IMR-90 (cell line): ENCODE measurements at regions not wholly inside any gene's neighbourhood (a gene's known extent, or its start where the extent isn't known, plus 50 kb on each side); places are given as distances from the start of the nearest gene placed in this dataset.

Experiments
- ATAC-seq: fragments of 200-7000 bp; cut with Tn5 transposase; 2 replicates; pipeline ENCODE4 v1.9.1; 2020; ENCODE audit warnings: low read depth, mild to moderate bottlenecking, moderate library complexity
- BruUV-seq: library from RNA; stranded (reverse); fragments of 400-500 nt; replicated peaks from 2 replicates; lab custom pipeline; 2021; lab: Mats Ljungman, UMichigan
- CTCF ChIA-PET: fragments of 300-600 bp; formaldehyde crosslinking; extraction: SDS; loops from one replicate; lab custom pipeline; 2021; ENCODE audit warnings: antibody characterized with exemption; lab: Yijun Ruan, JAX
- POLR2A ChIA-PET: fragments of 300-600 bp; sonication (Branson Sonifier 250); formaldehyde crosslinking; loops from one replicate; lab custom pipeline; 2022; ENCODE audit warnings: antibody characterized with exemption; ENCODE audit not compliant: unreplicated experiment; lab: Charles Lee
- DNase-seq: peaks from one replicate; pipeline ENCODE4 v3.0.0; 2013
- H2AFZ ChIP-seq: replicated peaks from 2 replicates; pipeline ENCODE3; 2013; ENCODE audit warnings: low read length, mild to moderate bottlenecking; ENCODE audit not compliant: poor library complexity
- H2AK5ac ChIP-seq: 2 replicates; pipeline ENCODE4 v1.6.1; 2013; ENCODE audit warnings: low read depth, low read length, inconsistent platforms
- H2AK9ac ChIP-seq: replicated peaks from 2 replicates; pipeline ENCODE3; 2013; ENCODE audit warnings: mild to moderate bottlenecking, low read depth, low read length, moderate library complexity; ENCODE audit not compliant: poor library complexity
- H2BK120ac ChIP-seq: 2 replicates; pipeline ENCODE4 v1.6.1; 2013; ENCODE audit warnings: low read depth, low read length, inconsistent platforms
- H2BK15ac ChIP-seq: 3 replicates; pipeline ENCODE4 v1.6.1; 2013; ENCODE audit warnings: low read depth, low read length, inconsistent platforms
- H2BK20ac ChIP-seq: 2 replicates; pipeline ENCODE4 v1.6.1; 2013; ENCODE audit warnings: low read depth, mild to moderate bottlenecking, inconsistent platforms, low read length, moderate library complexity
- H2BK5ac ChIP-seq: 2 replicates; pipeline ENCODE4 v1.6.1; 2013; ENCODE audit warnings: mild to moderate bottlenecking, low read depth, low read length, inconsistent platforms; ENCODE audit not compliant: poor library complexity, severe bottlenecking
- H3K14ac ChIP-seq: replicated peaks from 2 replicates; pipeline ENCODE4 v1.6.1; 2013; ENCODE audit warnings: low read depth, low read length, inconsistent platforms
- H3K18ac ChIP-seq: 2 replicates; pipeline ENCODE4 v1.6.1; 2013; ENCODE audit warnings: low read depth, low read length, control low read depth
- H3K23ac ChIP-seq: 2 replicates; pipeline ENCODE4 v1.6.1; 2013; ENCODE audit warnings: low read depth, low read length, inconsistent platforms
- H3K27ac ChIP-seq: 2 replicates; pipeline ENCODE4 v1.5.1; 2013; ENCODE audit warnings: mild to moderate bottlenecking, control low read depth, low read length; ENCODE audit not compliant: insufficient read depth
- H3K27me3 ChIP-seq: 2 replicates; pipeline ENCODE4 v1.6.1; 2013; ENCODE audit warnings: low read length; ENCODE audit not compliant: control insufficient read depth, insufficient read depth
- H3K36me3 ChIP-seq: 2 replicates; pipeline ENCODE4 v1.6.1; 2013; ENCODE audit warnings: low read length, mixed read lengths; ENCODE audit not compliant: control insufficient read depth, insufficient read depth
- H3K4ac ChIP-seq: 2 replicates; pipeline ENCODE4 v1.6.1; 2013; ENCODE audit warnings: low read depth, low read length, inconsistent platforms
- H3K4me1 ChIP-seq: 2 replicates; pipeline ENCODE4 v1.6.1; 2013; ENCODE audit warnings: low read length, mixed read lengths; ENCODE audit not compliant: control insufficient read depth, insufficient read depth
- H3K4me2 ChIP-seq: 2 replicates; pipeline ENCODE4 v1.6.1; 2013; ENCODE audit warnings: low read depth, mild to moderate bottlenecking, control low read depth, low read length, moderate library complexity
- H3K4me3 ChIP-seq: 2 replicates; pipeline ENCODE4 v1.5.1; 2013; ENCODE audit warnings: low read depth, mild to moderate bottlenecking, control low read depth, low read length, moderate library complexity; ENCODE audit not compliant: insufficient read depth
- H3K56ac ChIP-seq: 2 replicates; pipeline ENCODE4 v1.6.1; 2013; ENCODE audit warnings: low read length, inconsistent platforms; ENCODE audit not compliant: insufficient read depth; ENCODE audit errors: extremely low read depth
- H3K79me1 ChIP-seq, 2 experiments: 2 replicates each; pipeline ENCODE4 v1.6.1; 2013; ENCODE audit warnings: low read length in 2 of 2, inconsistent platforms in 1 of 2, low read depth in 1 of 2
- H3K9ac ChIP-seq: 2 replicates; pipeline ENCODE4 v1.6.1; 2013; ENCODE audit warnings: low read depth, low read length, control low read depth
- H3K9me1 ChIP-seq: 2 replicates; pipeline ENCODE4 v1.6.1; 2013; ENCODE audit warnings: low read length, inconsistent platforms; ENCODE audit not compliant: insufficient read depth
- H3K9me3 ChIP-seq: 2 replicates; pipeline ENCODE4 v1.6.1; 2013; ENCODE audit warnings: low read length; ENCODE audit not compliant: control insufficient read depth, insufficient read depth
- H4K20me1 ChIP-seq: 2 replicates; pipeline ENCODE4 v1.6.1; 2013; ENCODE audit warnings: low read length, inconsistent platforms; ENCODE audit not compliant: insufficient read depth
- H4K5ac ChIP-seq: 2 replicates; pipeline ENCODE4 v1.6.1; 2013; ENCODE audit warnings: mild to moderate bottlenecking, low read depth, low read length, control low read depth
- H4K8ac ChIP-seq, 2 experiments: 2 replicates each; pipeline ENCODE4 v1.6.1; 2013; ENCODE audit warnings: low read depth in 2 of 2, low read length in 2 of 2, control low read depth in 1 of 2, inconsistent platforms in 1 of 2
- H4K91ac ChIP-seq: 2 replicates; pipeline ENCODE4 v1.6.1; 2013; ENCODE audit warnings: low read depth, low read length, inconsistent platforms; ENCODE audit not compliant: insufficient read depth
- BHLHE40 ChIP-seq: fragments of 150-350 bp; IDR thresholded peaks from 2 replicates; pipeline ENCODE4 v1.6.1; 2016; ENCODE audit warnings: mild to moderate bottlenecking, low read depth, low read length
- CEBPB ChIP-seq: IDR thresholded peaks from 2 replicates; pipeline ENCODE4 v1.6.1; 2012; ENCODE audit warnings: low read depth, low read length, improper control_type of control experiment
- MAFK ChIP-seq: IDR thresholded peaks from 2 replicates; pipeline ENCODE4 v1.6.1; 2012; ENCODE audit warnings: low read depth, low read length, improper control_type of control experiment
- MAZ ChIP-seq: IDR thresholded peaks from 2 replicates; pipeline ENCODE4 v1.6.1; 2012; ENCODE audit warnings: low read depth, mild to moderate bottlenecking, low read length, improper control_type of control experiment, moderate library complexity, borderline replicate concordance
- MXI1 ChIP-seq: IDR thresholded peaks from 2 replicates; pipeline ENCODE4 v1.6.1; 2012; ENCODE audit warnings: low read depth, mild to moderate bottlenecking, low read length, moderate library complexity, borderline replicate concordance
- NFE2L2 ChIP-seq: fragments of 150-350 bp; IDR thresholded peaks from 2 replicates; pipeline ENCODE4 v1.6.1; 2016; ENCODE audit warnings: low read depth, mild to moderate bottlenecking, low read length
- POLR2A ChIP-seq: IDR thresholded peaks from 2 replicates; pipeline ENCODE4 v1.6.1; 2012; ENCODE audit warnings: mild to moderate bottlenecking, low read depth, low read length
- RFX5 ChIP-seq: IDR thresholded peaks from 2 replicates; pipeline ENCODE4 v1.8.0; 2012; ENCODE audit warnings: low read depth, mild to moderate bottlenecking, low read length, moderate library complexity
- WGBS, 2 experiments: methylation state at CpG; one replicate each; pipeline versions ENCODE4 v1.1.5 to v1.1.7; 2013; ENCODE audit warnings: missing lambda C conversion rate in 2 of 2; ENCODE audit not compliant: insufficient read length in 1 of 2; ENCODE audit errors: extremely low coverage in 2 of 2; 5-methylcytosine and 5-hydroxymethylcytosine counted together
- dilution Hi-C: fragments of 300-500 bp; cut with HindIII; formaldehyde crosslinking; loops from one replicate; pipeline ENCODE4 v1.14.3; 2018; ENCODE audit warnings: low sequenced_read_pairs; ENCODE audit not compliant: unreplicated experiment
- in situ Hi-C: fragments of 300-500 bp; cut with MboI; formaldehyde crosslinking; loops from 3 replicates; pipeline ENCODE4 v1.14.3; 2019; ENCODE audit warnings: low sequenced_read_pairs, inconsistent platforms, mixed read lengths
- intact Hi-C: fragments of 100-400 bp; cut with micrococcal nuclease; formaldehyde crosslinking; loops from 2 replicates; pipeline ENCODE4 v1.10.0; 2022
- TF ChIP-seq, protein P1 (sequence below): fragments of 150-350 bp; IDR thresholded peaks from 2 replicates; pipeline ENCODE4 v1.6.1; 2017; ENCODE audit warnings: mild to moderate bottlenecking, antibody characterized with exemption, low read length, low read depth
- TF ChIP-seq, protein P2 (sequence below): conservative IDR thresholded peaks from 2 replicates; pipeline ENCODE4 v1.5.1; 2012; ENCODE audit warnings: mild to moderate bottlenecking, low read depth, low read length, improper control_type of control experiment
- TF ChIP-seq, protein P3 (sequence below): fragments of 150-350 bp; IDR thresholded peaks from 2 replicates; pipeline ENCODE4 v1.6.1; 2016; ENCODE audit warnings: low read depth, mild to moderate bottlenecking, low read length, moderate library complexity, borderline replicate concordance

DNA sequence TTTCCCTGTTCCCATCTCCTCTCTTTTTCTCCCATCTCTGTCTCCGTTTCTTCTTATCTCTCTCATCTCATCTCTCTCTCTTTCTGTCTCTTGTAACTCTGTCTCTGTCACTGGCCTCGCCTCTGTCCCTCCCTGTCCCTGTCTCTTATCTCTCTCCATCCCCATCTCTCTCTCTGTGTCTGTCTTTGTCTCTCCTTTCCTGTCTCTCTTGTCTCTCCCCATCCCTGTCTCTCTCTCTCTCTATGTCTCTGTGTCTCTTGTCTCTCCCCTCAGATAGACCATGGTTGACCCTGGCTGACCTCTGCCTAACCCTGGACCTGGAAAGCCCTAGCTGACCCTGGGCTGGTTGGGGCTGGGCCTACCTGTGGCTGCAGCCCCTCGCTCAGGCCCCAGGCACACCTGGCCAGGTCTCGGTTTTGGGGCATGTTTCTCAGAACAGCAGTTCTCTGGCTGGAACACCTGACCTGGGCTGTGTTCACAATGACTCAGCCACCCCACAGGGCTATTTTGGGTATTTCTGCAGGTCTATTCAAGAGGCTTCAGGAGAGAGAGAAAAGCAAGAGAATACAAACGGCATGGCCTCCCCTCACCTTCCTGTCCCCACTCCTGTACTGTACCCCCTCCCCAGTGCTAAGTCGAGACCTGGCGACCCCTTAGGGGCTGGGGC, 174.4 kb downstream of the TMEM121 start:
- CTCF ChIA-PET: no interaction called here
- Histone ChIP-seq H2AK5ac (no peak overlapping the region), H2BK5ac (no peak overlapping the region), H3K4me2 (no peak overlapping the region), H2BK20ac (no peak overlapping the region), H3K23ac (no peak overlapping the region), H3K18ac (no peak overlapping the region), H2AK9ac (no peak overlapping the region), H4K91ac (no peak overlapping the region), H3K4me1 (no peaks in the 10 kb centered on the region), H3K14ac (no peak overlapping the region), H3K36me3 (no peaks in the 10 kb centered on the region), H3K4me3 (no peak overlapping the region), H4K8ac (no peak overlapping the region), H3K4ac (no peak overlapping the region), H2BK120ac (no peak overlapping the region), H3K79me1 (no peaks in the 10 kb centered on the region), H2AFZ (no peak overlapping the region), H3K9ac (no peak overlapping the region), H4K5ac (no peak overlapping the region), H3K27ac (no peak overlapping the region), H2BK15ac (no peak overlapping the region), H4K20me1 (no peaks in the 10 kb centered on the region), H3K27me3 (no peaks in the 10 kb centered on the region), H3K9me1 (no peaks in the 10 kb centered on the region), H3K56ac (no peak overlapping the region), H3K9me3 (peaks cover 13% of the 10 kb centered on the region)
- 20% methylated on average over 2 of the region's 7 CpGs; no CpG with 5 or more reads in 1 of the 2 experiments for WGBS, 2 experiments
- no TSS peak for BruUV-seq
- ATAC-seq (no peak), DNase-seq (no peak)
- TF ChIP-seq POLR2A: no peak
- TF ChIP-seq, protein P1, sequence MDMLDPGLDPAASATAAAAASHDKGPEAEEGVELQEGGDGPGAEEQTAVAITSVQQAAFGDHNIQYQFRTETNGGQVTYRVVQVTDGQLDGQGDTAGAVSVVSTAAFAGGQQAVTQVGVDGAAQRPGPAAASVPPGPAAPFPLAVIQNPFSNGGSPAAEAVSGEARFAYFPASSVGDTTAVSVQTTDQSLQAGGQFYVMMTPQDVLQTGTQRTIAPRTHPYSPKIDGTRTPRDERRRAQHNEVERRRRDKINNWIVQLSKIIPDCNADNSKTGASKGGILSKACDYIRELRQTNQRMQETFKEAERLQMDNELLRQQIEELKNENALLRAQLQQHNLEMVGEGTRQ: no peak
- no peak for TF ChIP-seq MXI1
- no peak for TF ChIP-seq NFE2L2
- no peak for TF ChIP-seq RFX5
- no peak for TF ChIP-seq MAFK
- no peak for TF ChIP-seq CEBPB
- no peak for TF ChIP-seq BHLHE40
- TF ChIP-seq MAZ: no peak
- TF ChIP-seq, protein P2, sequence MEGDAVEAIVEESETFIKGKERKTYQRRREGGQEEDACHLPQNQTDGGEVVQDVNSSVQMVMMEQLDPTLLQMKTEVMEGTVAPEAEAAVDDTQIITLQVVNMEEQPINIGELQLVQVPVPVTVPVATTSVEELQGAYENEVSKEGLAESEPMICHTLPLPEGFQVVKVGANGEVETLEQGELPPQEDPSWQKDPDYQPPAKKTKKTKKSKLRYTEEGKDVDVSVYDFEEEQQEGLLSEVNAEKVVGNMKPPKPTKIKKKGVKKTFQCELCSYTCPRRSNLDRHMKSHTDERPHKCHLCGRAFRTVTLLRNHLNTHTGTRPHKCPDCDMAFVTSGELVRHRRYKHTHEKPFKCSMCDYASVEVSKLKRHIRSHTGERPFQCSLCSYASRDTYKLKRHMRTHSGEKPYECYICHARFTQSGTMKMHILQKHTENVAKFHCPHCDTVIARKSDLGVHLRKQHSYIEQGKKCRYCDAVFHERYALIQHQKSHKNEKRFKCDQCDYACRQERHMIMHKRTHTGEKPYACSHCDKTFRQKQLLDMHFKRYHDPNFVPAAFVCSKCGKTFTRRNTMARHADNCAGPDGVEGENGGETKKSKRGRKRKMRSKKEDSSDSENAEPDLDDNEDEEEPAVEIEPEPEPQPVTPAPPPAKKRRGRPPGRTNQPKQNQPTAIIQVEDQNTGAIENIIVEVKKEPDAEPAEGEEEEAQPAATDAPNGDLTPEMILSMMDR: no peak
- TF ChIP-seq, protein P3, sequence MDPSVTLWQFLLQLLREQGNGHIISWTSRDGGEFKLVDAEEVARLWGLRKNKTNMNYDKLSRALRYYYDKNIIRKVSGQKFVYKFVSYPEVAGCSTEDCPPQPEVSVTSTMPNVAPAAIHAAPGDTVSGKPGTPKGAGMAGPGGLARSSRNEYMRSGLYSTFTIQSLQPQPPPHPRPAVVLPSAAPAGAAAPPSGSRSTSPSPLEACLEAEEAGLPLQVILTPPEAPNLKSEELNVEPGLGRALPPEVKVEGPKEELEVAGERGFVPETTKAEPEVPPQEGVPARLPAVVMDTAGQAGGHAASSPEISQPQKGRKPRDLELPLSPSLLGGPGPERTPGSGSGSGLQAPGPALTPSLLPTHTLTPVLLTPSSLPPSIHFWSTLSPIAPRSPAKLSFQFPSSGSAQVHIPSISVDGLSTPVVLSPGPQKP: no peak
- in situ Hi-C loops: no loop called here
- intact Hi-C loops: no loop called here
- POLR2A ChIA-PET: no interaction called here
- dilution Hi-C loops: no loop called here
